GM12872 (cell line): ENCODE measurements at regions not wholly inside any gene's neighbourhood (a gene's known extent, or its start where the extent isn't known, plus 50 kb on each side); places are given as distances from the start of the nearest gene placed in this dataset.

ENCODE experiments used
- TF ChIP-seq, protein P1 (sequence below): IDR thresholded peaks from 3 replicates; pipeline ENCODE4 v1.5.1; 2011; ENCODE audit warnings: low read depth, mild to moderate bottlenecking, low read length, moderate library complexity; ENCODE audit not compliant: insufficient read depth

DNA sequence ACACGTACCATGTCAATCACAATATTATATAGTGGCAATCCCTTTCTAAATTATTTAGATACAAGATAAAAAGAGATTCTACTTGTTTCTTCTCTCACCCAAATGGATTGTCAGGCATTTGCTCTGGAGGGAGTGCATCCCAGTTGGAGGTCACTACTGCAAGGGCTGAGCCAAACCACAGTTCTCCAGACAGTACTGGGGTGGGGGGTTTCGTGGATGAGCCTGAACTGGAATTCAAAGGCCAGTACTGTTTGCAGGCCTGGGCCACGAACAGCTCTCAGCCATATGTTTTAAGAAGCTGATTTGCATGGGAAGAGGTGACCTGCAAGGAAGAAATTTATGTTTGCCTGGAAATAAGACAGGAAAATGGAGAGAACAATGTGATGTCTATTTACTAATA, 314.9 kb downstream of the PMP22 start:
- TF ChIP-seq, protein P1, sequence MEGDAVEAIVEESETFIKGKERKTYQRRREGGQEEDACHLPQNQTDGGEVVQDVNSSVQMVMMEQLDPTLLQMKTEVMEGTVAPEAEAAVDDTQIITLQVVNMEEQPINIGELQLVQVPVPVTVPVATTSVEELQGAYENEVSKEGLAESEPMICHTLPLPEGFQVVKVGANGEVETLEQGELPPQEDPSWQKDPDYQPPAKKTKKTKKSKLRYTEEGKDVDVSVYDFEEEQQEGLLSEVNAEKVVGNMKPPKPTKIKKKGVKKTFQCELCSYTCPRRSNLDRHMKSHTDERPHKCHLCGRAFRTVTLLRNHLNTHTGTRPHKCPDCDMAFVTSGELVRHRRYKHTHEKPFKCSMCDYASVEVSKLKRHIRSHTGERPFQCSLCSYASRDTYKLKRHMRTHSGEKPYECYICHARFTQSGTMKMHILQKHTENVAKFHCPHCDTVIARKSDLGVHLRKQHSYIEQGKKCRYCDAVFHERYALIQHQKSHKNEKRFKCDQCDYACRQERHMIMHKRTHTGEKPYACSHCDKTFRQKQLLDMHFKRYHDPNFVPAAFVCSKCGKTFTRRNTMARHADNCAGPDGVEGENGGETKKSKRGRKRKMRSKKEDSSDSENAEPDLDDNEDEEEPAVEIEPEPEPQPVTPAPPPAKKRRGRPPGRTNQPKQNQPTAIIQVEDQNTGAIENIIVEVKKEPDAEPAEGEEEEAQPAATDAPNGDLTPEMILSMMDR: no peak

DNA sequence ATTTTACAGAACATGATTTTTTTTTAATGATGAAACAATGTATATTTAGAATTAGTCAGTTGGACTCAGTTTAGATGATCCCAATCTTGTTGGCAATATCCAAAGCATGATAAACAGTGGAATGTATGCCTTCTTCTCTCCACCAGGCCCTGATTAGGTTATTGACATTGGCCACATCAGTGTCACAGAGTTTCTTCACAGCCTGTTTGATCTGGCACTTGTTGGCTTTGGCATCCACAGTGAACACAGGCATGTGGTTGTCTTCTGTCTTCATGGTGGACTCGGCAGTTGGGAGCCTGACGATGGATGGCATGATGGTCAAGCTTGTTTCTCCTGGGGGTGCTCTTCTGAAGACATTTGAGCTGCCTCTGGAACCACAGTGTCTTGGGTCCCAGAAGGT, 317.5 kb downstream of the PMP22 start:
- TF ChIP-seq, protein P1: no peak

DNA sequence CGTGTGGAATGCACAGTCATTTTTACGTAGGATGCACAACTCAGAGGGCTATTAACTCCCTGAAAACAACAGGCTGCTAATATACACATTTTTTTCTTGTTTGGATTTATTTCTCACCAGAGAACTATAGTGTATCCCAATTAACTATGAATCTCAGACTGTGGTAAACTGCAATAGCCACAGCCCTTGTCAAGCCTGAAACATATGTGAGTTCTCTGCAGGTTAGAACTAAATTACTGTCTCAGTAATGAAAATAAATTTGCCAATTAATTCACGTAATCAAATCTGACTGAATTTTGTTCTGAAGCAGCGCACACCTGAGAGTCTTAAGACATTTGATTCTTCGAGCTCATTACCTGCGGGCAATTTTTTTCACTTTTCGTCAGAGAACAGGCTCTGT, 318.6 kb downstream of the PMP22 start:
- TF ChIP-seq, protein P1: no peak

GRCh38 chr17:14942526-14943190, 322.5 kb downstream of the PMP22 start:
- TF ChIP-seq, protein P1: no peak

- TF ChIP-seq, protein P1: no peak
Observed at GRCh38 chr17:14940938-14941265, 324.2 kb downstream of the PMP22 start.

DNA sequence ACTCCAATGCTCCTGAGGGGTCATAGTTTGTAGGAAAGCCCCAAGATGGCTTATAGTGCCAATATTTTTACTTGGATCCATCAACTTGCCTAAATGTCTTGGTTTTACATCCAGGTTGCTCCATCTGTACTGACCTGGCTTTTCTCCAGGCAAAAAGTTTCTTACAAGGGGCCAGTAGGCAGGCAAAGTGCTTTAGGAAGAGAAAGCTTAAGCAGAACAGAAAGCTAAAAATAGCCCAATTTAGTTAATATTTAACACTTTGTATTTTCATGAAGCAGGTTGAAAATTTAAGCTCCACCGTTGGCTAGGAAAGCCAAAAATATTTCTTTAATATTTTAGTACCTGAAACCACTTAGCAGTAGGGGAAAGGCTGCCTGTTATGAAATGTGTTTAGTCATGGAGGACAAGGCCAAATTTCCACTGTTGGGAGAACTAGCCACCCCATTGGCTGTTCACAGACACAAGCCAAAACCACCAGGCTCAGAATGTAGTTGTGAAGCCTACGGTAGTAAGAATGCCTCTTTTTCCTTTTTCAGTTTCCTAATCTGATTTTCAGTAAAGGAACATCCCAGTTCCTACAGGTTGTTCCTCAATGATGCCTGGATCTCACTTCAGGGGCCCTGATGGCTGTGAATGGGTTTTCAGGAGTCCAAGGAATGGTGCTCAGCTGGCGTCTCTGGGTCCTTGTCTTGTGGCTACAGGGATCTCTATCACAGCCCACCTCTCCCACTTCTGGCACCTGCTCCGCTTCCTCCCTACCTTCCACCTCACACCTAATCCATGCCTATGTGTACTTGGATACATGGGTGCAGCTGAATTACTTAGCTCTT, 324.8 kb downstream of the PMP22 start:
- TF ChIP-seq, protein P1: no peak

DNA sequence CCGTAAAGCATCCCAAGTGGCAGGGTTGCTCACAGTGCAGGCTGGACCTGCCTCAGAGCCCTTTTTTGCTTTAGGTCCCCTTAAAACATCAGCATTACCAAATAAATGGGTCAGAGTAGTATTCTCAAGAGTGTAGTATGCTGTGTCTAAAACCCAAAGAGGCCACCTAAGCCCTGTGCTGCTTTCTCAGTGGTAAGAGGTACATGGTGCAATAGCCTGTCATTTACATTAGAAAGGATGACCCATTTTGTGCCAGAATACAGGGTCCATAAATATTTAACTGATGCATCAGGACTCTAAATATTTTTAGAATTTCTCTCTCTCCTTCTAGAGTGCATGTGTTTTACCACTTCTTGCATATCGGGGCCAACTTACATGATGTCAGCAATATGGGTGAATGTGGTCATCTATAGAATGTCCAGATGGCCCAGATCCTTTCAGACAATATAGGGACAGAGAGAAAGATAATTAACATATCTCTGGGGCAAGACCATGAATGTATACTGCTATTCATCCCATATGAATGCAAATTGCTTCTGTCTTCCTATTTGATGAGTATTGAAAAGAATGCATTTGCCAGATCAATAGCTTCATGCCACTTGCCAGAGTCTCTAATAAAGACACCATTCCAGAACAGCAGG, 329.2 kb downstream of the PMP22 start:
- TF ChIP-seq, protein P1: no peak
